H9 (cell line): ENCODE measurements at regions not wholly inside any gene's neighbourhood (a gene's known extent, or its start where the extent isn't known, plus 50 kb on each side); places are given as distances from the start of the nearest gene placed in this dataset.

Experiments used
- DNase-seq: peaks from one replicate; pipeline ENCODE4 v3.0.0-alpha.2; 2017
- H2AFZ ChIP-seq: one replicate; pipeline ENCODE4 v1.6.1; 2013; ENCODE audit warnings: mild to moderate bottlenecking, low read length, control low read depth, moderate library complexity
- H2AK5ac ChIP-seq: 2 replicates; pipeline ENCODE4 v1.6.1; 2013; ENCODE audit warnings: low read length, control low read depth, mixed read lengths; ENCODE audit not compliant: insufficient read length
- H2BK120ac ChIP-seq: one replicate; pipeline ENCODE4 v1.6.1; 2013; ENCODE audit warnings: low read depth, mild to moderate bottlenecking, low read length, control low read depth, inconsistent platforms; ENCODE audit not compliant: poor library complexity, severe bottlenecking
- H2BK12ac ChIP-seq: 2 replicates; pipeline ENCODE4 v1.6.1; 2013; ENCODE audit warnings: low read length, control low read depth, mixed read lengths, low read depth; ENCODE audit not compliant: insufficient read length
- H2BK15ac ChIP-seq: 2 replicates; pipeline ENCODE4 v1.6.1; 2013; ENCODE audit warnings: low read depth, low read length, control low read depth
- H2BK20ac ChIP-seq: one replicate; pipeline ENCODE4 v1.6.1; 2013; ENCODE audit warnings: low read depth, mild to moderate bottlenecking, low read length, control low read depth, inconsistent platforms; ENCODE audit not compliant: poor library complexity, severe bottlenecking
- H2BK5ac ChIP-seq: 2 replicates; pipeline ENCODE4 v1.6.1; 2013; ENCODE audit warnings: low read length, control low read depth, mixed read lengths; ENCODE audit not compliant: insufficient read length
- H3K14ac ChIP-seq: 2 replicates; pipeline ENCODE4 v1.6.1; 2013; ENCODE audit warnings: low read length, control low read depth; ENCODE audit not compliant: insufficient read depth
- H3K18ac ChIP-seq: 2 replicates; pipeline ENCODE4 v1.6.1; 2013; ENCODE audit warnings: low read depth, mild to moderate bottlenecking, mixed read lengths, low read length, control low read depth; ENCODE audit not compliant: insufficient read length
- H3K23ac ChIP-seq: 2 replicates; pipeline ENCODE4 v1.6.1; 2013; ENCODE audit warnings: low read length, control low read depth, mixed read lengths, low read depth; ENCODE audit not compliant: insufficient read length
- H3K23me2 ChIP-seq: 2 replicates; pipeline ENCODE4 v1.6.1; 2013; ENCODE audit warnings: low read depth, mild to moderate bottlenecking, mixed read lengths, low read length, control low read depth; ENCODE audit not compliant: insufficient read length, poor library complexity, severe bottlenecking
- H3K27ac ChIP-seq: 2 replicates; pipeline ENCODE4 v1.5.1; 2013; ENCODE audit warnings: low read length, control low read depth, mixed read lengths, low read depth; ENCODE audit not compliant: insufficient read length
- H3K27me3 ChIP-seq: 2 replicates; pipeline ENCODE4 v1.6.1; 2013; ENCODE audit warnings: low read length, control low read depth, inconsistent platforms; ENCODE audit not compliant: insufficient read depth
- H3K4ac ChIP-seq: 2 replicates; pipeline ENCODE4 v1.6.1; 2013; ENCODE audit warnings: low read depth, mild to moderate bottlenecking, control low read depth, inconsistent platforms, low read length, moderate library complexity
- H3K4me1 ChIP-seq: 2 replicates; pipeline ENCODE4 v1.6.1; 2013; ENCODE audit warnings: low read length, control low read depth, inconsistent platforms; ENCODE audit not compliant: insufficient read depth
- H3K4me2 ChIP-seq: 2 replicates; pipeline ENCODE4 v1.6.1; 2013; ENCODE audit warnings: low read length, control low read depth, mixed read lengths; ENCODE audit not compliant: insufficient read length, insufficient read depth
- H3K56ac ChIP-seq: 2 replicates; pipeline ENCODE4 v1.6.1; 2013; ENCODE audit warnings: low read depth, mild to moderate bottlenecking, mixed read lengths, low read length, control low read depth; ENCODE audit not compliant: insufficient read length
- H3K79me1 ChIP-seq: 2 replicates; pipeline ENCODE4 v1.6.1; 2013; ENCODE audit warnings: low read depth, mild to moderate bottlenecking, moderate library complexity, low read length, control low read depth, inconsistent platforms; ENCODE audit not compliant: insufficient read depth, poor library complexity, severe bottlenecking
- H3K79me2 ChIP-seq: 2 replicates; pipeline ENCODE4 v1.6.1; 2013; ENCODE audit warnings: low read length, control low read depth, inconsistent platforms; ENCODE audit not compliant: insufficient read depth
- H3K9ac ChIP-seq: 2 replicates; pipeline ENCODE4 v1.6.1; 2013; ENCODE audit warnings: low read length, control low read depth, mixed read lengths; ENCODE audit not compliant: insufficient read length; ENCODE audit errors: extremely low read depth
- H3K9me3 ChIP-seq: one replicate; pipeline ENCODE4 v1.6.1; 2013; ENCODE audit warnings: low read depth, low read length, inconsistent platforms; ENCODE audit not compliant: control insufficient read depth
- H3T11ph ChIP-seq: one replicate; pipeline ENCODE4 v1.6.1; 2013; ENCODE audit warnings: mild to moderate bottlenecking, low read length, control low read depth, inconsistent platforms
- H4K20me1 ChIP-seq: one replicate; pipeline ENCODE4 v1.6.1; 2013; ENCODE audit not compliant: control insufficient read depth, insufficient read length, insufficient read depth
- H4K5ac ChIP-seq: 2 replicates; pipeline ENCODE4 v1.6.1; 2013; ENCODE audit warnings: low read depth, mild to moderate bottlenecking, mixed read lengths, low read length, control low read depth; ENCODE audit not compliant: insufficient read length
- H4K8ac ChIP-seq: replicated peaks from 2 replicates; pipeline ENCODE4 v1.6.1; 2013; ENCODE audit warnings: low read length, control low read depth, mixed read lengths, low read depth; ENCODE audit not compliant: insufficient read length
- H4K91ac ChIP-seq: 2 replicates; pipeline ENCODE4 v1.6.1; 2013; ENCODE audit warnings: low read depth, mild to moderate bottlenecking, moderate library complexity, mixed read lengths, low read length, control low read depth; ENCODE audit not compliant: insufficient read length
- H3K27ac Mint-ChIP-seq, 3 experiments: 2 replicates in 2 of 3; 3 replicates in 1 of 3; pipeline ENCODE4 v1.8.0; 2020 to 2021; ENCODE audit warnings: mixed read lengths in 3 of 3, mild to moderate bottlenecking in 1 of 3, moderate library complexity in 1 of 3
- H3K27me3 Mint-ChIP-seq: 2 replicates; pipeline ENCODE4 v1.8.0; 2021; ENCODE audit warnings: low read depth, mild to moderate bottlenecking, moderate library complexity, mixed read lengths
- H3K36me3 Mint-ChIP-seq, 3 experiments: 2 replicates in 2 of 3; 3 replicates in 1 of 3; pipeline ENCODE4 v1.8.0; 2020 to 2021; ENCODE audit warnings: low read depth in 3 of 3, mixed read lengths in 3 of 3; ENCODE audit not compliant: insufficient read depth in 1 of 3
- H3K4me1 Mint-ChIP-seq, 2 experiments: 2 replicates each; pipeline ENCODE4 v1.8.0; 2020; ENCODE audit warnings: mixed read lengths in 2 of 2
- H3K4me3 Mint-ChIP-seq, 2 experiments: 2 replicates in 1 of 2; 3 replicates in 1 of 2; pipeline ENCODE4 v1.8.0; 2020 to 2021; ENCODE audit warnings: mild to moderate bottlenecking in 2 of 2, mixed read lengths in 2 of 2, moderate library complexity in 1 of 2
- H3K9me3 Mint-ChIP-seq, 2 experiments: 2 replicates in 1 of 2; 3 replicates in 1 of 2; pipeline ENCODE4 v1.8.0; 2020; ENCODE audit warnings: mild to moderate bottlenecking in 2 of 2, mixed read lengths in 2 of 2, moderate library complexity in 1 of 2
- CTCF ChIP-seq: fragments of 200-600 bp; sonication (generic); conservative IDR thresholded peaks from 3 replicates; pipeline ENCODE4 v1.8.0; 2021; ENCODE audit warnings: antibody characterized with exemption, mild to moderate bottlenecking
- WGBS: extraction: QIAGEN DNeasy Blood & Tissue Kit; methylation state at CpG from one replicate; pipeline ENCODE4 v1.1.7; 2013; ENCODE audit warnings: missing lambda C conversion rate, low lambda C conversion rate, mixed read lengths; ENCODE audit not compliant: insufficient read length; ENCODE audit errors: extremely low coverage; 5-methylcytosine and 5-hydroxymethylcytosine counted together

GRCh38 chr4:146072376-146072775 lies 103.1 kb upstream of the LSM6 start:
- H2BK15ac ChIP-seq, result no peak overlapping the region
- H3K56ac ChIP-seq, result no peak overlapping the region
- no peak overlapping the region for H2BK20ac ChIP-seq
- TF ChIP-seq CTCF, result no peak
- H3K23ac ChIP-seq, result no peak overlapping the region
- H3K79me1 ChIP-seq, result no peaks in the 10 kb centered on the region
- peaks cover 6 to 7% of the 10 kb centered on the region in 2 experiments; a peak in 2 of 4 replicates for H3K4me1 Mint-ChIP-seq
- no peak overlapping the region for H3K27ac ChIP-seq
- no peak overlapping the region for H4K8ac ChIP-seq
- no peak overlapping the region for H2AK5ac ChIP-seq
- no peak overlapping the region for H2BK5ac ChIP-seq
- H3K4me2 ChIP-seq, result no peak overlapping the region
- no peak overlapping the region for H3T11ph ChIP-seq
- no peak for DNase-seq
- no peaks in the 10 kb centered on the region for H3K36me3 Mint-ChIP-seq
- H3K4me3 Mint-ChIP-seq, result no peak overlapping the region
- H3K9me3 ChIP-seq, result no peaks in the 10 kb centered on the region
- no peaks in the 10 kb centered on the region for H3K27me3 ChIP-seq
- H3K79me2 ChIP-seq, result no peaks in the 10 kb centered on the region
- no peaks in the 10 kb centered on the region for H3K9me3 Mint-ChIP-seq
- no peaks in the 10 kb centered on the region for H3K4me1 ChIP-seq
- H3K9ac ChIP-seq, result no peak overlapping the region
- H2BK12ac ChIP-seq, result no peak overlapping the region
- H3K23me2 ChIP-seq, result no peaks in the 10 kb centered on the region
- H4K20me1 ChIP-seq, result no peaks in the 10 kb centered on the region
- H4K5ac ChIP-seq, result no peak overlapping the region
- no peak overlapping the region for H3K4ac ChIP-seq
- no peaks in the 10 kb centered on the region; the same call in none of the 2 replicates for H3K27me3 Mint-ChIP-seq
- H4K91ac ChIP-seq, result no peak overlapping the region
- H3K14ac ChIP-seq, result no peak overlapping the region
- H2AFZ ChIP-seq, result no peak overlapping the region
- WGBS, result no CpG with 5 or more reads among the region's 1 CpG
- no peak overlapping the region for H3K18ac ChIP-seq
- H3K27ac Mint-ChIP-seq, result no peak overlapping the region
- no peak overlapping the region for H2BK120ac ChIP-seq
